ENCODE measurements at regions not wholly inside any gene's neighbourhood (a gene's known extent, or its start where the extent isn't known, plus 50 kb on each side); places are given as distances from the start of the nearest gene placed in this dataset.

DNA sequence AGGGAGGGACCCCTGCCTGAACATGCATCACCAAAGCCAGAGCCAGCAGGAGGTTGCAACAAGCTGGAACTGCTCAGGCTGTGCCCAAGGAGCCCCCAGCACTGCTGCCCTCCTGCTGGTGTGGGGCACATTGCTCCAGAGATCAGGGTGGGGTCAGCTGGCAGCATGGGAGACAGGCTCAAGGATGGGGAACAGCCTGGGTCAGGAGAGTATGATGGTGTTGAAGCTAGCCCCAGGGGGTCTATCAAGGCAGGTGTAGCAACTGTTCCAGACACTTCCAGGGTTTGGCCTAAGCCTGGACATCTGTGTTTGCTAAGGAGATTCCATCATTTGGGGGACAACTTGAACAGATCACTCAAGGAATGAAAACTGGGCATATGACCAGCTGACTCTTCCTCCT lies 133.1 kb downstream of the ATPSCKMT start:
- no peak for TF ChIP-seq GATA2 (IDR thresholded peaks at IDR 0.05; ENCODE audit: low read depth, low read length)

GRCh38 chr5:10115669-10116068 lies 134.0 kb downstream of the ATPSCKMT start:
- no peak for TF ChIP-seq GATA3 (IDR thresholded peaks at IDR 0.05; ENCODE audit: low read depth, low read length)
- no peak for TF ChIP-seq GATA2 (IDR thresholded peaks at IDR 0.05; ENCODE audit: low read depth, low read length)

GRCh38 chr5:10111571-10111970 lies 138.1 kb downstream of the ATPSCKMT start:
- TF ChIP-seq GATA2 (IDR thresholded peaks at IDR 0.05; ENCODE audit: low read depth, low read length) (no peak), GATA3 (IDR thresholded peaks at IDR 0.05; ENCODE audit: low read depth, low read length) (no peak)

DNA sequence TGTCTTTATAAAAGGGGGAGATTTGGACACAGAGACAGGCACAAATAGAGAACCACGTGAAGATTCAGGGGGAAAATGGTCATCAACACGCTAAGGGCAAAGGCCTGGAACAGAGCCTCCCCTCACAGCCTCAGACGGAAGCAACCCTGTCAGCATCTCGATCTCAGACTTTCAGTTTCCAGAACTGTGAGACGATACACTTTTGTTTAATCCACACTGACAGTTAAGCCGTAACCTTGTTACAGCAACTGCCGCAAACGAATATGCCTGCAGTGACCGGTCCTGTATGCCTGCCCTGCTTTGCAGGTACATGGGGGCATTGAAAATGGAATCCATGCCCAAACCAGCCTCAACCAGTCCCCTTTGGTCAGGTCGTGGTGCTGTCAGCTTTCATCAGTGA lies 139.5 kb downstream of the ATPSCKMT start:
- TF ChIP-seq GATA3 (IDR thresholded peaks at IDR 0.05; ENCODE audit: low read depth, low read length) (no peak), GATA2 (IDR thresholded peaks at IDR 0.05; ENCODE audit: low read depth, low read length) (no peak)

DNA sequence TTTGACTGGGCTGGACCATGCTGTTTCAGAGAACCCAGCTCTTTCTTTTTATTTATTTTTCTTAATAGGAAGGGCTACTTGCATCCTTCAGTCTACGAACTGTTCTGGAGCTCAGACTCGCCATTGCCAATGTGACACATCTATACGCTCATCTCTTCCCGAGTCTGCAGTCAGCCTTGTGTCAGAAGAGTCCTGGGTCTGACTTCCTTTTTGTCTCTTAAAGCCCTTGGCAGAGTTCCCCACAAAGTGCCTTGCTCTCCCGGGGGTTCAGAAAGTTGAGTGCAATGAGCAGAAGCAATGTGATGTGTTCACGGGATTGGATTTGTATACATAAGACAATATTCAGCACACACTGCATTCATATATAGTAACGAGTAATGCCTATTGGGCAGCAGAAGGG lies 140.4 kb downstream of the ATPSCKMT start:
- TF ChIP-seq GATA2 (IDR thresholded peaks at IDR 0.05; ENCODE audit: low read depth, low read length), result no peak
- TF ChIP-seq GATA3 (IDR thresholded peaks at IDR 0.05; ENCODE audit: low read depth, low read length), result no peak

DNA sequence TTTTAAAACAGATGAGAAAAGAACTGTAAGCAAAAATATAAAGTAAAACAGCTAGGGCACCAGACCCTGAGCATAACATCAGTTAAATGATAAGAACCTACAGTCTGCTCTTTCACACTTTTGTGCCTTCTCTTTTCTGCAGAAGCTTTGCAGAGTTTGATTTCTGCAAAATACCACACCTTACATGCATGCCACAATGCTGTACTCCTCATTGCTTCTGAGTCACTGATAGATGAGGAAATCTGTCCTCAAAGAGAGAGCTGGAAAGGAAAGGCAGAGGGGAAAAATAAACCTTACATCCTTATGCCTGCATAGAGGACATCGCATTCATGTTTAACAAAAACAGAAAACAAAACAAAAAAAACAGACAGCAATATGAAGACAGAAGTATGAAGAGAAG lies 142.9 kb downstream of the ATPSCKMT start:
- no peak for TF ChIP-seq GATA3 (IDR thresholded peaks at IDR 0.05; ENCODE audit: low read depth, low read length)
- no peak for TF ChIP-seq GATA2 (IDR thresholded peaks at IDR 0.05; ENCODE audit: low read depth, low read length)

DNA sequence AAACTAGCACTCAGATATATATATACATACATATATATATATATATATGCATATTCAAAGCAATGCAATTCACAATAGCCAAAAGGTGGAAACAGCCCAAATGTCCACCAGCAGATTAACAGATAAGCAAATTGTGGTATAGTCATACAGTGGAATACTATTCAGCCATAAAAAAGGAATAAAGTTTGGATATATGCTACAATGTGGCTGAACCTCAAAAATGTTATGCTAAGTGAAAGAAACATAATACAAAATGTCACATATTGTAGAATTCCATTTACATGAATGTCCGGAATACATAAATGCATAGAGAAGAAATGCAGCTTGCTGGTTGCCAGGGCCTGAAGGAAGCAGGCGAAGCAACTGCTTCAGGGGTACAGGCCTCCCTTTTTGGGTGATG lies 143.4 kb downstream of the ATPSCKMT start:
- TF ChIP-seq GATA3 (IDR thresholded peaks at IDR 0.05; ENCODE audit: low read depth, low read length), result no peak
- no peak for TF ChIP-seq GATA2 (IDR thresholded peaks at IDR 0.05; ENCODE audit: low read depth, low read length)

DNA sequence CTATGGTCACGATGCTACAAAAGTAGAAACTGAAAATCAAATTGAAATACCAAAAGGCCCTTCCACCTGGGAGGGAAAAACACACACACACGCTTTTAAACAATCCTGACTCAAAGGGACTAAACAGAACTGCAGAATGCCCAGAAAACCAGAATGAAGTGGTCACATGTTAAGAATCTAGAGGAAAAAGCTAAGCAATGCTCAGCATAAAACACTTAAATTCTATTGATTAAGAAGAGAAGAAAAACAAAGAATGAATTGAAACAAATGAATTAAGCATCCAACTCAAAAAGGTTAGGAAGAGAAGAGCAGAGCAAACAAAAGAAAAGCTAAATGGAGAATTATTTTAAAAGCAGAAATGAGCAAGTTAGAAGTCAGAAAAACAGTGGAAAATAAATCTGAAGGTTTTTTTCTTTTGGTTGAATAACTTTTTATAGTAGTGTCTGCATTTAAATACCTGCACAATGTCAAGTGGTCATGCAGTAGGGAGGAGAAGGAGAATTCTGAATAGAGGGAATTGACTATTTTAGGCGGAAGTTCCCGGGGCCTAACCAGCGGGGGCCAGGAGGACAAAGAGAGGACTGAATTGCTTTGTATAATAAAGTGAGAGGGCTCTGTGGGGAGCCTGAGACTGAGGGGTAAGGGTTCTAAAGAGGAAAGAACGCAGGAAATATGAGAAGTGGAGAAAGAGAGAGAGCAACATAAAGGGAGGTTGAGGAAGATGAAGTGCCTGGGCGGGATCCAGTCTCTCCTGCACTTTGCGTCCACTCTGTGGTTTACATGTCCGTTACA lies 146.8 kb downstream of the ATPSCKMT start:
- TF ChIP-seq GATA3 (IDR thresholded peaks at IDR 0.05; ENCODE audit: low read depth, low read length) (no peak), GATA2 (IDR thresholded peaks at IDR 0.05; ENCODE audit: low read depth, low read length) (no peak)

GRCh38 chr5:10099548-10099947 lies 150.1 kb downstream of the ATPSCKMT start:
- TF ChIP-seq GATA2 (IDR thresholded peaks at IDR 0.05; ENCODE audit: low read depth, low read length), result no peak
- TF ChIP-seq GATA3 (IDR thresholded peaks at IDR 0.05; ENCODE audit: low read depth, low read length), result no peak

DNA sequence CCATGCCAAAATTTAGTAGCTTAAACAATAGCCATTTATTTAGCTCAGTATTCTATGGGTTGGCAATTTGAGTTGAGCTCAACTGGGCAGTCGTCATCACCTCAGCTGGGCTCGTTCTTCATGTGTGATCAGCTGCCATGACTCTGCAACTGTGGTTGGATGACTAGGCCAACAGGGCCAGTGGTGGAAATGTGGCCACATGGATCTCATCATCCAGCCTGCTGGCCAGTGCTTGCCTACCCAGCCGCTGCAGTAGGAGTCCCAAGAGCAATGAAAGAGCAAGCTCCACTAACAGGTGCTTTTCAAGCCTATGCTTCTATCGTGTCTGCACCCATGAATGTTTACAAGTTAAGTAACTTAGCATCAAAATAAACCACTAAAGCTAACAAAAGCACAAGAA lies 158.0 kb downstream of the ATPSCKMT start:
- no peak for TF ChIP-seq GATA3 (IDR thresholded peaks at IDR 0.05; ENCODE audit: low read depth, low read length)
- TF ChIP-seq GATA2 (IDR thresholded peaks at IDR 0.05; ENCODE audit: low read depth, low read length), result no peak

DNA sequence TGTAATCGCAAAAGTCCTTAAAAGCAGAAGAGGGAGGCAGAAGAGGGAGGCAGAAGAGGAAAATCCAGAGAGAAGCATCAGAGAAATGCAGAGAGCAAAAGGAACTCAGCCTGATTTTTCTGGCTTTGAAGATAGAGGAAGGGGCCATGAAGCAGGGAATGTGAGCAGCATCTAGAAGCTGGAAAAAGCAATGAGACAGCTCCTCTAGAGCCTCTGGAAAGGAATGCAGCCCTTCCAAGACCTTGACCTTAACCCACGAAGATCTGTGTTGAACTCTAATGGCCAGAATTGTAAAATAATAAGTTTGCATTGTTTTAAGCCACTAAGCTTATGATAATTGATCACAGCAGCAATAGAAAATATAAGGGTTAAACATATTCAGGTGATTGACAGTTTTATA lies 159.6 kb downstream of the ATPSCKMT start:
- TF ChIP-seq GATA3 (IDR thresholded peaks at IDR 0.05; ENCODE audit: low read depth, low read length), result no peak

DNA sequence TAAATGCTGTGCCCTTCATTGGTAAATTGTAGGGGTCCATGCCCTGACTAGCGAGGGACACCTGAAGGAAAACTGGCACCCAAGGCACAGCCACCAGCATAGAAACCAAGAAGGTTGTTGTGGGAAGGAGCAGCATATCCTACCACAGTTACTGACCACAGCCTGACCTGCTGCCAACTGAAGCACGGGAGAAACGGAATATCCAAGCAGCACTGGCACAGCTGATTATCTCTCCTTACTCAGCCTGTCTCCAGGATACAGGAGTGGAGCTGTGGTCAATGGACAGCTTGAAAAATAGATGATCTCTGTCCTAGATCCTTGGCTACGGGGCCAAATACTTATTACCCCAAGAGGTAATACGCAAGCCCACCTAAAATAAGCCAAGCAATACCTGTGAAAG lies 164.5 kb downstream of the ATPSCKMT start:
- TF ChIP-seq GATA2 (IDR thresholded peaks at IDR 0.05; ENCODE audit: low read depth, low read length) (no peak), GATA3 (IDR thresholded peaks at IDR 0.05; ENCODE audit: low read depth, low read length) (no peak)

- TF ChIP-seq GATA3 (IDR thresholded peaks at IDR 0.05; ENCODE audit: low read depth, low read length) (peak; percentile 46; the same call in 1 of the 2 replicates), GATA2 (IDR thresholded peaks at IDR 0.05; ENCODE audit: low read depth, low read length) (peak; percentile 77)
These were observed 168.1 kb downstream of the ATPSCKMT start for GRCh38 chr5:10081584-10081983.

DNA sequence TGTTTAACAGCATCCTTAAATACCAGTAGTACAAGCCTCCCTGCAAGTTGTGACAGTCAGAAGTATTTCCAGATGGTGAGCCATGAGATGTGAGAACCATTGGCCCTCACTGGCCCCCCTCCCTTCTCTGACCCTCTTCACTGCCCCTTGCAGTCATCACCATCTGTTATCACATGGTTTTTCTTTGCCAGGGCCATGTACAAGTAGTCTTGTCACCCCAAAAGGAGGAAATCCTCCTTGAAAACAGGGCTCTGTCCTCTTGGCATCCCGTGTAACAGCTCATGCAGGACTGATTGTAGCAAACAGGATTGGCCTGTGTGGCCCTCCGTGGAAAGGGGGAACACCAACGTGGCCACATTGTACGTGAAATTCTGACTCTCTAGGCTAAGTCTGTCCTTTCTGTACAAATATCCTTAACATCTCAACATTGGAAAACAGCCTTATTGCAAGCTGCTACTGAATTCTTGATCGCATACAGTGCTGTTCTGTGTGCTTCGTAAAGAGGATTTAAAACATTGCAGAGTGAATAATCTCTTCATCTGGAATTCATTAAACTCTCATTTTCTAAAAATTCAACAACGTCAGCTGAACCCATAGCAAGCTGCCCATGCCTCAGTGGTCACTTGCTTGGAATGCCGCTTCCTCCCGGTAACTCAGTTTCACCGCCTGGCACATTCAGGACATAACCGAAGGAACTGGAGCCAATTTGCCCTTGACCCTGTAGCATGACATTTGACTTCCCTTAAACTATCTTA lies 171.7 kb downstream of the ATPSCKMT start:
- no peak for TF ChIP-seq GATA3 (IDR thresholded peaks at IDR 0.05; ENCODE audit: low read depth, low read length)
- no peak for TF ChIP-seq GATA2 (IDR thresholded peaks at IDR 0.05; ENCODE audit: low read depth, low read length)

GRCh38 chr5:10073441-10074104 lies 176.1 kb downstream of the ATPSCKMT start:
- TF ChIP-seq GATA2 (IDR thresholded peaks at IDR 0.05; ENCODE audit: low read depth, low read length) (no peak), GATA3 (IDR thresholded peaks at IDR 0.05; ENCODE audit: low read depth, low read length) (no peak)

All from SH-SY5Y (cell line).